ENCODE measurements at regions not wholly inside any gene's neighbourhood (a gene's known extent, or its start where the extent isn't known, plus 50 kb on each side); places are given as distances from the start of the nearest gene placed in this dataset.

GRCh38 chr3:20736287-20736852 lies 550.4 kb upstream of the SGO1 start (continued):
- TF ChIP-seq ZNF462 (CRISPR knock-in tag; IDR thresholded peaks at IDR 0.05): no peak
- TF ChIP-seq POLR2AphosphoS5 (IDR thresholded peaks at IDR 0.05; ENCODE audit: low read depth): no peak
- TF ChIP-seq EZH2 (IDR thresholded peaks at IDR 0.05; ENCODE audit: low read depth, unreplicated experiment): no peak
- no peak for TF ChIP-seq JUNB (IDR thresholded peaks at IDR 0.05; ENCODE audit: unreplicated experiment)
- TF ChIP-seq CREB1 (CRISPR knock-in tag; IDR thresholded peaks at IDR 0.05; ENCODE audit: low read depth): no peak
- TF ChIP-seq ZNF331 (CRISPR knock-in tag; IDR thresholded peaks at IDR 0.05; ENCODE audit: low read depth): no peak
- TF ChIP-seq STAT1 (IDR thresholded peaks at IDR 0.05; ENCODE audit: unreplicated experiment): no peak

- H3K36me3 Mint-ChIP-seq (ENCODE audit: low read depth): no peaks in the 10 kb centered on the region
- H3K4me1 Mint-ChIP-seq: no peaks in the 10 kb centered on the region
- Histone ChIP-seq H3F3A (replicated peaks; ENCODE audit: low read depth) (no peaks in the 10 kb centered on the region), H3K27me3 (ENCODE audit: insufficient read depth) (no peaks in the 10 kb centered on the region), H4K20me1 (replicated peaks; ENCODE audit: insufficient read depth) (no peaks in the 10 kb centered on the region), H3K4me3 (no peak overlapping the region), H3K4me1 (ENCODE audit: insufficient read depth) (no peaks in the 10 kb centered on the region), H3K79me2 (replicated peaks; ENCODE audit: insufficient read depth) (no peaks in the 10 kb centered on the region), H2AFZ (no peak overlapping the region), H3K27ac (ENCODE audit: low read depth) (no peak overlapping the region), H3K4me2 (no peak overlapping the region), H3K9me2 (ENCODE audit: insufficient read depth) (no peaks in the 10 kb centered on the region), H3K36me3 (ENCODE audit: insufficient read depth) (no peaks in the 10 kb centered on the region)
- H3K4me3 Mint-ChIP-seq: no peak overlapping the region
- H3K27me3 Mint-ChIP-seq (ENCODE audit: insufficient read depth, low read depth, poor library complexity): peaks cover under 1% of the 10 kb centered on the region
- TF ChIP-seq ZNF331 (CRISPR knock-in tag; IDR thresholded peaks at IDR 0.05; ENCODE audit: low read depth): no peak
- TF ChIP-seq ZNF114 (CRISPR knock-in tag; IDR thresholded peaks at IDR 0.05): no peak
- TF ChIP-seq CREB1 (CRISPR knock-in tag; IDR thresholded peaks at IDR 0.05; ENCODE audit: low read depth): no peak
- TF ChIP-seq EZH2phosphoT487 (IDR thresholded peaks at IDR 0.05; ENCODE audit: unreplicated experiment): no peak
- DNase-seq (ENCODE audit: low spot score) (no peak), ATAC-seq (no peak)
- no peaks in the 10 kb centered on the region for H3K9me3 Mint-ChIP-seq
- H3K27ac Mint-ChIP-seq: no peak overlapping the region
These were observed 543.2 kb upstream of the SGO1 start for GRCh38 chr3:20729185-20729584.
